Activated CD8-positive, alpha-beta T cell treated with anti-CD3 and anti-CD28 coated beads for 36 hours (primary cell): ENCODE measurements at regions not wholly inside any gene's neighbourhood (a gene's known extent, or its start where the extent isn't known, plus 50 kb on each side); places are given as distances from the start of the nearest gene placed in this dataset.

ENCODE experiments used
- ATAC-seq: fragments of 200-7000 bp; cut with Tn5 transposase; one replicate; pipeline ENCODE4 v1.10.0; 2021; ENCODE audit warnings: mild to moderate bottlenecking, moderate library complexity
- CTCF ChIA-PET: fragments of 350-600 bp; sonication (Branson Sonifier 250); formaldehyde crosslinking; loops from one replicate; lab custom pipeline; 2021; ENCODE audit warnings: antibody characterized with exemption; lab: Charles Lee
- POLR2A ChIA-PET: fragments of 350-600 bp; sonication (Branson Sonifier 250); formaldehyde crosslinking; loops from one replicate; lab custom pipeline; 2021; ENCODE audit warnings: antibody characterized with exemption; lab: Charles Lee
- DNase-seq: peaks from one replicate; pipeline ENCODE4 v3.0.0-alpha.2; 2020
- H3K27ac Mint-ChIP-seq: one replicate; pipeline ENCODE4 v1.8.0; 2021; ENCODE audit warnings: mild to moderate bottlenecking, mixed read lengths
- H3K27me3 Mint-ChIP-seq: one replicate; pipeline ENCODE4 v1.8.0; 2021; ENCODE audit warnings: mixed read lengths
- H3K36me3 Mint-ChIP-seq: one replicate; pipeline ENCODE4 v1.8.0; 2021; ENCODE audit warnings: low read depth, mixed read lengths
- H3K4me1 Mint-ChIP-seq: one replicate; pipeline ENCODE4 v1.8.0; 2021; ENCODE audit warnings: low read depth, mixed read lengths
- H3K4me3 Mint-ChIP-seq: one replicate; pipeline ENCODE4 v1.8.0; 2021; ENCODE audit warnings: mild to moderate bottlenecking, moderate library complexity, mixed read lengths
- H3K9me3 Mint-ChIP-seq: one replicate; pipeline ENCODE4 v1.8.0; 2021; ENCODE audit warnings: mixed read lengths
- CTCF ChIP-seq: fragments of 200-600 bp; IDR thresholded peaks from one replicate; pipeline ENCODE4 v1.8.0; 2022; ENCODE audit warnings: antibody characterized with exemption, mild to moderate bottlenecking
- intact Hi-C: fragments of 100-400 bp; cut with micrococcal nuclease; formaldehyde crosslinking; loops from one replicate; pipeline ENCODE4 v1.10.0; 2022

GRCh38 chr14:82190742-82191141 lies 657.1 kb upstream of the SEL1L start:
- TF ChIP-seq CTCF, result no peak
- Mint-ChIP-seq H3K4me3 (no peak overlapping the region), H3K27ac (no peak overlapping the region), H3K9me3 (peaks cover 13% of the 10 kb centered on the region), H3K36me3 (no peaks in the 10 kb centered on the region), H3K27me3 (no peaks in the 10 kb centered on the region), H3K4me1 (no peaks in the 10 kb centered on the region)
- ATAC-seq (no peak), DNase-seq (no peak)
- POLR2A ChIA-PET, result no interaction called here
- intact Hi-C loops, result no loop called here
- CTCF ChIA-PET, result no interaction called here

- no peaks in the 10 kb centered on the region for H3K27me3 Mint-ChIP-seq
- no peak for TF ChIP-seq CTCF
- no peaks in the 10 kb centered on the region for H3K36me3 Mint-ChIP-seq
- no peak for DNase-seq
- ChIA-PET POLR2A (no interaction called here), CTCF (no interaction called here)
- peaks cover 11% of the 10 kb centered on the region for H3K9me3 Mint-ChIP-seq
- no peak for ATAC-seq
- H3K4me1 Mint-ChIP-seq, result no peaks in the 10 kb centered on the region
- no peak overlapping the region for H3K27ac Mint-ChIP-seq
- no peak overlapping the region for H3K4me3 Mint-ChIP-seq
- intact Hi-C loops, result no loop called here
Measured at GRCh38 chr14:82192387-82192786, 658.7 kb upstream of the SEL1L start.

- Mint-ChIP-seq H3K36me3 (no peaks in the 10 kb centered on the region), H3K9me3 (peaks cover 14% of the 10 kb centered on the region), H3K4me1 (no peaks in the 10 kb centered on the region), H3K4me3 (no peak overlapping the region), H3K27me3 (peaks cover 1% of the 10 kb centered on the region), H3K27ac (no peak overlapping the region)
- ChIA-PET CTCF (no interaction called here), POLR2A (no interaction called here)
- TF ChIP-seq CTCF, result no peak
- intact Hi-C loops, result no loop called here
- DNase-seq, result no peak
- no peak for ATAC-seq
Measured at GRCh38 chr14:82223276-82223675, 689.6 kb upstream of the SEL1L start.

GRCh38 chr14:82224610-82225009 lies 691.0 kb upstream of the SEL1L start:
- Mint-ChIP-seq H3K27me3 (no peaks in the 10 kb centered on the region), H3K27ac (no peak overlapping the region), H3K9me3 (peaks cover 14% of the 10 kb centered on the region), H3K36me3 (no peaks in the 10 kb centered on the region), H3K4me1 (no peaks in the 10 kb centered on the region), H3K4me3 (no peak overlapping the region)
- no peak for ATAC-seq
- ChIA-PET POLR2A (no interaction called here), CTCF (no interaction called here)
- DNase-seq, result no peak
- intact Hi-C loops, result no loop called here
- TF ChIP-seq CTCF, result no peak

GRCh38 chr14:82230748-82231147 lies 697.1 kb upstream of the SEL1L start:
- intact Hi-C loops, result no loop called here
- DNase-seq (no peak), ATAC-seq (no peak)
- TF ChIP-seq CTCF, result no peak
- ChIA-PET CTCF (no interaction called here), POLR2A (no interaction called here)
- Mint-ChIP-seq H3K9me3 (peaks cover 15% of the 10 kb centered on the region), H3K27ac (no peak overlapping the region), H3K4me1 (no peaks in the 10 kb centered on the region), H3K36me3 (no peaks in the 10 kb centered on the region), H3K27me3 (no peaks in the 10 kb centered on the region), H3K4me3 (no peak overlapping the region)
